Endothelial cell of umbilical vein (primary cell): ENCODE measurements at regions not wholly inside any gene's neighbourhood (a gene's known extent, or its start where the extent isn't known, plus 50 kb on each side); places are given as distances from the start of the nearest gene placed in this dataset.

ENCODE experiments used
- BruUV-seq: library from RNA; stranded (reverse); fragments of 400-500 nt; replicated peaks from 2 replicates; lab custom pipeline; 2021; lab: Mats Ljungman, UMichigan
- CTCF ChIA-PET: fragments of 300-600, 350-600 bp; sonication (Branson Sonifier 250); formaldehyde crosslinking; loops from one replicate; lab custom pipeline; 2021; ENCODE audit warnings: antibody characterized with exemption, inconsistent platforms; lab: Charles Lee
- POLR2A ChIA-PET: fragments of 300-600, 350-600 bp; sonication (Branson Sonifier 250); formaldehyde crosslinking; loops from one replicate; lab custom pipeline; 2021; ENCODE audit warnings: antibody characterized with exemption, inconsistent platforms; lab: Charles Lee
- DNase-seq: peaks from one replicate; pipeline ENCODE4 v3.0.0-alpha.2; 2011; ENCODE audit warnings: low read depth, low spot score
- FAIRE-seq: peaks from 2 replicates; lab custom pipeline; 2011; peaks lifted over from hg19 to GRCh38; lab: Jason Lieb, UNC
- H2AFZ ChIP-seq: 2 replicates; pipeline ENCODE4 v1.6.0; 2012; ENCODE audit warnings: low read depth, low read length, control low read depth, inconsistent platforms
- H3K27ac ChIP-seq: 2 replicates; pipeline ENCODE4 v1.5.1; 2011; ENCODE audit warnings: low read depth, mild to moderate bottlenecking, control low read depth, low read length, moderate library complexity; ENCODE audit not compliant: insufficient read depth
- H3K27me3 ChIP-seq, 2 experiments: 2 replicates each; pipeline versions ENCODE4 v1.6.0 to v1.6.1; 2011; ENCODE audit warnings: low read length in 2 of 2, mixed read lengths in 1 of 2; ENCODE audit not compliant: control insufficient read depth in 2 of 2, insufficient read depth in 2 of 2
- H3K36me3 ChIP-seq, 2 experiments: 2 replicates in 1 of 2; 3 replicates in 1 of 2; pipeline ENCODE4 v1.5.1; 2011; ENCODE audit warnings: low read length in 2 of 2, mild to moderate bottlenecking in 1 of 2, moderate library complexity in 1 of 2; ENCODE audit not compliant: control insufficient read depth in 2 of 2, insufficient read depth in 2 of 2; ENCODE audit errors: extremely low read depth in 1 of 2
- H3K4me1 ChIP-seq: 3 replicates; pipeline ENCODE4 v1.5.1; 2011; ENCODE audit warnings: mild to moderate bottlenecking, low read length; ENCODE audit not compliant: control insufficient read depth, insufficient read depth; ENCODE audit errors: extremely low read depth
- H3K4me2 ChIP-seq: 2 replicates; pipeline ENCODE4 v1.6.1; 2011; ENCODE audit warnings: low read length, control low read depth, mixed read lengths; ENCODE audit not compliant: insufficient read depth
- H3K4me3 ChIP-seq, 3 experiments: fragments of 200-600 bp in 1 of 3; sonication (generic), shearing (Covaris generic) in 1 of 3; replicated peaks in 1 of 3; 2 replicates each; pipeline ENCODE4 v1.5.1; 2011 to 2016; ENCODE audit warnings: control low read depth in 3 of 3, low read length in 3 of 3, mild to moderate bottlenecking in 2 of 3, inconsistent platforms in 1 of 3, low read depth in 1 of 3, moderate library complexity in 1 of 3; ENCODE audit not compliant: insufficient read depth in 1 of 3
- H3K79me2 ChIP-seq: 2 replicates; pipeline ENCODE4 v1.6.0; 2012; ENCODE audit warnings: low read length, inconsistent platforms; ENCODE audit not compliant: control insufficient read depth, insufficient read depth
- H3K9ac ChIP-seq: replicated peaks from 2 replicates; pipeline ENCODE3; 2011; ENCODE audit warnings: low read length, control low read depth; ENCODE audit not compliant: insufficient read depth; ENCODE audit errors: extremely low read depth
- H3K9me1 ChIP-seq: replicated peaks from 3 replicates; pipeline ENCODE4 v1.6.0; 2011; ENCODE audit warnings: mild to moderate bottlenecking, low read length; ENCODE audit not compliant: control insufficient read depth, insufficient read depth; ENCODE audit errors: extremely low read depth
- H3K9me3 ChIP-seq: replicated peaks from 2 replicates; pipeline ENCODE4 v1.5.1; 2012; ENCODE audit warnings: low read length, inconsistent platforms; ENCODE audit not compliant: control insufficient read depth, insufficient read depth
- H4K20me1 ChIP-seq: replicated peaks from 2 replicates; pipeline ENCODE3; 2011; ENCODE audit warnings: mild to moderate bottlenecking, low read length; ENCODE audit not compliant: control insufficient read depth, insufficient read depth; ENCODE audit errors: extremely low read depth
- CTCF ChIP-seq, 2 donors: IDR thresholded peaks; 1 replicate in 1 of 2; 2 replicates in 1 of 2; pipeline ENCODE4 v1.5.1; 2011; ENCODE audit warnings: low read length in 2 of 2, mild to moderate bottlenecking in 2 of 2, moderate library complexity in 2 of 2, control low read depth in 1 of 2, inconsistent platforms in 1 of 2, low read depth in 1 of 2; ENCODE audit not compliant: insufficient read depth in 1 of 2; ENCODE audit errors: extremely low read depth in 1 of 2
- EZH2 ChIP-seq: IDR thresholded peaks from 2 replicates; pipeline ENCODE4 v1.6.1; 2012; ENCODE audit warnings: borderline replicate concordance, low read depth, mild to moderate bottlenecking, moderate library complexity, low read length, inconsistent platforms; ENCODE audit not compliant: severe bottlenecking
- FOS ChIP-seq: IDR thresholded peaks from 2 replicates; pipeline ENCODE4 v1.6.1; 2011; ENCODE audit warnings: mild to moderate bottlenecking, low read length, moderate library complexity, borderline replicate concordance; ENCODE audit not compliant: insufficient read depth
- GATA2 ChIP-seq: IDR thresholded peaks from 2 replicates; pipeline ENCODE4 v1.7.0; 2011; ENCODE audit warnings: low read depth, mild to moderate bottlenecking, moderate library complexity, mixed read lengths, low read length; ENCODE audit not compliant: insufficient read length, insufficient read depth
- JUN ChIP-seq: IDR thresholded peaks from 2 replicates; pipeline ENCODE4 v1.6.1; 2011; ENCODE audit warnings: borderline replicate concordance, low read depth; ENCODE audit not compliant: insufficient read length, insufficient read depth
- MAX ChIP-seq: IDR thresholded peaks from 2 replicates; pipeline ENCODE4 v1.6.1; 2011; ENCODE audit not compliant: insufficient read depth, insufficient read length
- MYC ChIP-seq: IDR thresholded peaks from one replicate; pipeline ENCODE4 v1.6.1; 2011; ENCODE audit warnings: mild to moderate bottlenecking, low read depth, low read length
- POLR2A ChIP-seq: IDR thresholded peaks from 2 replicates; pipeline ENCODE4 v1.6.1; 2012; ENCODE audit warnings: low read depth, mild to moderate bottlenecking, control low read depth, low read length
- POLR2AphosphoS5 ChIP-seq: IDR thresholded peaks from 2 replicates; pipeline ENCODE4 v1.6.1; 2012; ENCODE audit warnings: low read depth, mild to moderate bottlenecking, control low read depth, low read length, moderate library complexity; ENCODE audit not compliant: insufficient read depth
- dilution Hi-C: fragments of 300-500 bp; cut with MboI; formaldehyde crosslinking; loops from one replicate; pipeline ENCODE4 v1.15.0; 2019; ENCODE audit warnings: low sequenced_read_pairs; ENCODE audit not compliant: extremely low pct_ligation_motif_present
- intact Hi-C: fragments of 100-400 bp; cut with micrococcal nuclease; formaldehyde crosslinking; loops from one replicate; pipeline ENCODE4 v1.10.0; 2022

- Histone ChIP-seq H3K36me3 (no peaks in the 10 kb centered on the region), H3K9me3 (peaks cover 3% of the 10 kb centered on the region), H3K4me3 (no peak overlapping the region), H3K27ac (no peak overlapping the region), H3K9ac (no peak overlapping the region), H3K4me2 (no peak overlapping the region), H3K27me3 (no peaks in the 10 kb centered on the region), H3K9me1 (no peaks in the 10 kb centered on the region), H3K4me1 (no peaks in the 10 kb centered on the region), H2AFZ (no peak overlapping the region), H4K20me1 (no peaks in the 10 kb centered on the region), H3K79me2 (no peaks in the 10 kb centered on the region)
- POLR2A ChIA-PET, result no interaction called here
- CTCF ChIA-PET, result no interaction called here
- no TSS peak for BruUV-seq
- intact Hi-C loops (no loop called here), dilution Hi-C loops (no loop called here)
- FAIRE-seq (no peak), DNase-seq (no peak)
- no peak for TF ChIP-seq CTCF (IDR thresholded peaks at IDR 0.05; ENCODE audit: extremely low read depth in 1 of 2, insufficient read depth in 1 of 2, low read depth in 1 of 2, low read length in 2 of 2)
- no peak for TF ChIP-seq GATA2
- TF ChIP-seq POLR2A, result no peak
- TF ChIP-seq JUN, result no peak
- no peak for TF ChIP-seq POLR2AphosphoS5
- TF ChIP-seq MYC, result no peak
- TF ChIP-seq FOS, result no peak
- TF ChIP-seq EZH2, result no peak
- no peak for TF ChIP-seq MAX
Measured at GRCh38 chr2:124988794-124989193, 963.7 kb downstream of the CNTNAP5 start.
